H9 (cell line): ENCODE measurements at regions not wholly inside any gene's neighbourhood (a gene's known extent, or its start where the extent isn't known, plus 50 kb on each side); places are given as distances from the start of the nearest gene placed in this dataset.

Source experiments
- DNase-seq: peaks from one replicate; pipeline ENCODE4 v3.0.0-alpha.2; 2017
- H2AFZ ChIP-seq: one replicate; pipeline ENCODE4 v1.6.1; 2013; ENCODE audit warnings: mild to moderate bottlenecking, low read length, control low read depth, moderate library complexity
- H2AK5ac ChIP-seq: 2 replicates; pipeline ENCODE4 v1.6.1; 2013; ENCODE audit warnings: low read length, control low read depth, mixed read lengths; ENCODE audit not compliant: insufficient read length
- H2BK120ac ChIP-seq: one replicate; pipeline ENCODE4 v1.6.1; 2013; ENCODE audit warnings: low read depth, mild to moderate bottlenecking, low read length, control low read depth, inconsistent platforms; ENCODE audit not compliant: poor library complexity, severe bottlenecking
- H2BK12ac ChIP-seq: 2 replicates; pipeline ENCODE4 v1.6.1; 2013; ENCODE audit warnings: low read length, control low read depth, mixed read lengths, low read depth; ENCODE audit not compliant: insufficient read length
- H2BK15ac ChIP-seq: 2 replicates; pipeline ENCODE4 v1.6.1; 2013; ENCODE audit warnings: low read depth, low read length, control low read depth
- H2BK20ac ChIP-seq: one replicate; pipeline ENCODE4 v1.6.1; 2013; ENCODE audit warnings: low read depth, mild to moderate bottlenecking, low read length, control low read depth, inconsistent platforms; ENCODE audit not compliant: poor library complexity, severe bottlenecking
- H2BK5ac ChIP-seq: 2 replicates; pipeline ENCODE4 v1.6.1; 2013; ENCODE audit warnings: low read length, control low read depth, mixed read lengths; ENCODE audit not compliant: insufficient read length
- H3K14ac ChIP-seq: 2 replicates; pipeline ENCODE4 v1.6.1; 2013; ENCODE audit warnings: low read length, control low read depth; ENCODE audit not compliant: insufficient read depth
- H3K18ac ChIP-seq: 2 replicates; pipeline ENCODE4 v1.6.1; 2013; ENCODE audit warnings: low read depth, mild to moderate bottlenecking, mixed read lengths, low read length, control low read depth; ENCODE audit not compliant: insufficient read length
- H3K23ac ChIP-seq: 2 replicates; pipeline ENCODE4 v1.6.1; 2013; ENCODE audit warnings: low read length, control low read depth, mixed read lengths, low read depth; ENCODE audit not compliant: insufficient read length
- H3K23me2 ChIP-seq: 2 replicates; pipeline ENCODE4 v1.6.1; 2013; ENCODE audit warnings: low read depth, mild to moderate bottlenecking, mixed read lengths, low read length, control low read depth; ENCODE audit not compliant: insufficient read length, poor library complexity, severe bottlenecking
- H3K27ac ChIP-seq: 2 replicates; pipeline ENCODE4 v1.5.1; 2013; ENCODE audit warnings: low read length, control low read depth, mixed read lengths, low read depth; ENCODE audit not compliant: insufficient read length
- H3K27me3 ChIP-seq: 2 replicates; pipeline ENCODE4 v1.6.1; 2013; ENCODE audit warnings: low read length, control low read depth, inconsistent platforms; ENCODE audit not compliant: insufficient read depth
- H3K4ac ChIP-seq: 2 replicates; pipeline ENCODE4 v1.6.1; 2013; ENCODE audit warnings: low read depth, mild to moderate bottlenecking, control low read depth, inconsistent platforms, low read length, moderate library complexity
- H3K4me1 ChIP-seq: 2 replicates; pipeline ENCODE4 v1.6.1; 2013; ENCODE audit warnings: low read length, control low read depth, inconsistent platforms; ENCODE audit not compliant: insufficient read depth
- H3K4me2 ChIP-seq: 2 replicates; pipeline ENCODE4 v1.6.1; 2013; ENCODE audit warnings: low read length, control low read depth, mixed read lengths; ENCODE audit not compliant: insufficient read length, insufficient read depth
- H3K56ac ChIP-seq: 2 replicates; pipeline ENCODE4 v1.6.1; 2013; ENCODE audit warnings: low read depth, mild to moderate bottlenecking, mixed read lengths, low read length, control low read depth; ENCODE audit not compliant: insufficient read length
- H3K79me1 ChIP-seq: 2 replicates; pipeline ENCODE4 v1.6.1; 2013; ENCODE audit warnings: low read depth, mild to moderate bottlenecking, moderate library complexity, low read length, control low read depth, inconsistent platforms; ENCODE audit not compliant: insufficient read depth, poor library complexity, severe bottlenecking
- H3K79me2 ChIP-seq: 2 replicates; pipeline ENCODE4 v1.6.1; 2013; ENCODE audit warnings: low read length, control low read depth, inconsistent platforms; ENCODE audit not compliant: insufficient read depth
- H3K9ac ChIP-seq: 2 replicates; pipeline ENCODE4 v1.6.1; 2013; ENCODE audit warnings: low read length, control low read depth, mixed read lengths; ENCODE audit not compliant: insufficient read length; ENCODE audit errors: extremely low read depth
- H3K9me3 ChIP-seq: one replicate; pipeline ENCODE4 v1.6.1; 2013; ENCODE audit warnings: low read depth, low read length, inconsistent platforms; ENCODE audit not compliant: control insufficient read depth
- H3T11ph ChIP-seq: one replicate; pipeline ENCODE4 v1.6.1; 2013; ENCODE audit warnings: mild to moderate bottlenecking, low read length, control low read depth, inconsistent platforms
- H4K20me1 ChIP-seq: one replicate; pipeline ENCODE4 v1.6.1; 2013; ENCODE audit not compliant: control insufficient read depth, insufficient read length, insufficient read depth
- H4K5ac ChIP-seq: 2 replicates; pipeline ENCODE4 v1.6.1; 2013; ENCODE audit warnings: low read depth, mild to moderate bottlenecking, mixed read lengths, low read length, control low read depth; ENCODE audit not compliant: insufficient read length
- H4K8ac ChIP-seq: replicated peaks from 2 replicates; pipeline ENCODE4 v1.6.1; 2013; ENCODE audit warnings: low read length, control low read depth, mixed read lengths, low read depth; ENCODE audit not compliant: insufficient read length
- H4K91ac ChIP-seq: 2 replicates; pipeline ENCODE4 v1.6.1; 2013; ENCODE audit warnings: low read depth, mild to moderate bottlenecking, moderate library complexity, mixed read lengths, low read length, control low read depth; ENCODE audit not compliant: insufficient read length
- H3K27ac Mint-ChIP-seq, 3 experiments: 2 replicates in 2 of 3; 3 replicates in 1 of 3; pipeline ENCODE4 v1.8.0; 2020 to 2021; ENCODE audit warnings: mixed read lengths in 3 of 3, mild to moderate bottlenecking in 1 of 3, moderate library complexity in 1 of 3
- H3K27me3 Mint-ChIP-seq: 2 replicates; pipeline ENCODE4 v1.8.0; 2021; ENCODE audit warnings: low read depth, mild to moderate bottlenecking, moderate library complexity, mixed read lengths
- H3K36me3 Mint-ChIP-seq, 3 experiments: 2 replicates in 2 of 3; 3 replicates in 1 of 3; pipeline ENCODE4 v1.8.0; 2020 to 2021; ENCODE audit warnings: low read depth in 3 of 3, mixed read lengths in 3 of 3; ENCODE audit not compliant: insufficient read depth in 1 of 3
- H3K4me1 Mint-ChIP-seq, 2 experiments: 2 replicates each; pipeline ENCODE4 v1.8.0; 2020; ENCODE audit warnings: mixed read lengths in 2 of 2
- H3K4me3 Mint-ChIP-seq, 2 experiments: 2 replicates in 1 of 2; 3 replicates in 1 of 2; pipeline ENCODE4 v1.8.0; 2020 to 2021; ENCODE audit warnings: mild to moderate bottlenecking in 2 of 2, mixed read lengths in 2 of 2, moderate library complexity in 1 of 2
- H3K9me3 Mint-ChIP-seq, 2 experiments: 2 replicates in 1 of 2; 3 replicates in 1 of 2; pipeline ENCODE4 v1.8.0; 2020; ENCODE audit warnings: mild to moderate bottlenecking in 2 of 2, mixed read lengths in 2 of 2, moderate library complexity in 1 of 2
- WGBS: extraction: QIAGEN DNeasy Blood & Tissue Kit; methylation state at CpG from one replicate; pipeline ENCODE4 v1.1.7; 2013; ENCODE audit warnings: missing lambda C conversion rate, low lambda C conversion rate, mixed read lengths; ENCODE audit not compliant: insufficient read length; ENCODE audit errors: extremely low coverage; 5-methylcytosine and 5-hydroxymethylcytosine counted together
- TF ChIP-seq, protein P1 (sequence below): fragments of 200-600 bp; sonication (generic); conservative IDR thresholded peaks from 3 replicates; pipeline ENCODE4 v1.8.0; 2021; ENCODE audit warnings: antibody characterized with exemption, mild to moderate bottlenecking

DNA sequence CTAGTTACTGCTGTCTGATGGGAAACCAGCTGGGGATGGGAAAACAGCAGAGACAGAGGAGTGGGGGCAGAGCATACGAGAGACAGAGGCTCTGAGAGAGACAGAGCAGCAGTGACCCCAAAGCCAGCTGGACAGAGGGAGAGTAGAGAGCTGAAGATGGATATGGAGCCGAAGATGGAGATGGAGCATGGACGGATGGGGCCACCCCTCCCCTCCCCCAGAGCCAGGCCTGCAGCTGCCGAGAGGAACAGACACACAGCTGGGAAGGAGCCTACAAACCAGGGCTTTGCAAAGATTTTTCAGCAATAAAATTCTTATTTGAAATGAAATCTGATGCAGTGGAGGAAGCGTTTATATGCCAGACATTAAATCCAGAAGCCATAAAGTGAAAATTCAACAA is 167.6 kb upstream of the LINGO1 start:
- Histone ChIP-seq H2BK12ac (no peak overlapping the region), H2BK5ac (no peak overlapping the region), H4K8ac (no peak overlapping the region), H4K20me1 (no peaks in the 10 kb centered on the region), H3K9ac (no peak overlapping the region), H2AK5ac (no peak overlapping the region), H2BK15ac (no peak overlapping the region), H3K27ac (no peak overlapping the region), H3K23me2 (no peaks in the 10 kb centered on the region), H3K4me2 (no peak overlapping the region), H3K18ac (no peak overlapping the region), H4K91ac (no peak overlapping the region), H3K4me1 (peaks cover 5% of the 10 kb centered on the region; the same call in 1 of the 2 replicates), H3K4ac (no peak overlapping the region), H2BK20ac (no peak overlapping the region), H3K56ac (no peak overlapping the region), H3K9me3 (no peaks in the 10 kb centered on the region), H3K14ac (no peak overlapping the region), H3T11ph (no peak overlapping the region), H4K5ac (no peak overlapping the region), H3K23ac (no peak overlapping the region), H3K79me1 (no peaks in the 10 kb centered on the region), H2BK120ac (no peak overlapping the region), H2AFZ (no peak overlapping the region), H3K79me2 (no peaks in the 10 kb centered on the region), H3K27me3 (no peaks in the 10 kb centered on the region)
- Mint-ChIP-seq H3K9me3 (no peaks in the 10 kb centered on the region; a peak in 1 of 5 replicates), H3K4me1 (peaks cover 16 to 43% of the 10 kb centered on the region in 2 experiments), H3K27me3 (peaks cover 2% of the 10 kb centered on the region), H3K36me3 (no peaks in the 10 kb centered on the region), H3K4me3 (no peak overlapping the region; a peak in 1 of 5 replicates), H3K27ac (no peak overlapping the region)
- no CpG with 5 or more reads among the region's 5 CpGs for WGBS
- no peak for DNase-seq
- TF ChIP-seq, protein P1, sequence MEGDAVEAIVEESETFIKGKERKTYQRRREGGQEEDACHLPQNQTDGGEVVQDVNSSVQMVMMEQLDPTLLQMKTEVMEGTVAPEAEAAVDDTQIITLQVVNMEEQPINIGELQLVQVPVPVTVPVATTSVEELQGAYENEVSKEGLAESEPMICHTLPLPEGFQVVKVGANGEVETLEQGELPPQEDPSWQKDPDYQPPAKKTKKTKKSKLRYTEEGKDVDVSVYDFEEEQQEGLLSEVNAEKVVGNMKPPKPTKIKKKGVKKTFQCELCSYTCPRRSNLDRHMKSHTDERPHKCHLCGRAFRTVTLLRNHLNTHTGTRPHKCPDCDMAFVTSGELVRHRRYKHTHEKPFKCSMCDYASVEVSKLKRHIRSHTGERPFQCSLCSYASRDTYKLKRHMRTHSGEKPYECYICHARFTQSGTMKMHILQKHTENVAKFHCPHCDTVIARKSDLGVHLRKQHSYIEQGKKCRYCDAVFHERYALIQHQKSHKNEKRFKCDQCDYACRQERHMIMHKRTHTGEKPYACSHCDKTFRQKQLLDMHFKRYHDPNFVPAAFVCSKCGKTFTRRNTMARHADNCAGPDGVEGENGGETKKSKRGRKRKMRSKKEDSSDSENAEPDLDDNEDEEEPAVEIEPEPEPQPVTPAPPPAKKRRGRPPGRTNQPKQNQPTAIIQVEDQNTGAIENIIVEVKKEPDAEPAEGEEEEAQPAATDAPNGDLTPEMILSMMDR, result no peak
